Chondrocyte (in vitro differentiated cells): ENCODE measurements at regions not wholly inside any gene's neighbourhood (a gene's known extent, or its start where the extent isn't known, plus 50 kb on each side); places are given as distances from the start of the nearest gene placed in this dataset.

Experiments used
- DNase-seq: peaks from one replicate; pipeline ENCODE4 v3.0.0; 2021; ENCODE audit warnings: mixed read lengths, low spot score
- H3K27ac Mint-ChIP-seq: one replicate; pipeline ENCODE4 v1.8.0; 2021; ENCODE audit warnings: mild to moderate bottlenecking, moderate library complexity, mixed read lengths; ENCODE audit not compliant: unreplicated experiment
- H3K27me3 Mint-ChIP-seq: 2 replicates; pipeline ENCODE4 v1.8.0; 2021; ENCODE audit warnings: low read depth, mixed read lengths
- H3K36me3 Mint-ChIP-seq: 2 replicates; pipeline ENCODE4 v1.8.0; 2021; ENCODE audit warnings: low read depth, mixed read lengths
- H3K4me1 Mint-ChIP-seq: 2 replicates; pipeline ENCODE4 v1.8.0; 2021; ENCODE audit warnings: low read depth, mild to moderate bottlenecking, mixed read lengths
- H3K4me3 Mint-ChIP-seq: one replicate; pipeline ENCODE4 v1.8.0; 2021; ENCODE audit warnings: mild to moderate bottlenecking, moderate library complexity, mixed read lengths; ENCODE audit not compliant: unreplicated experiment
- H3K9me3 Mint-ChIP-seq: 2 replicates; pipeline ENCODE4 v1.8.0; 2021; ENCODE audit warnings: low read depth, mixed read lengths
- CTCF ChIP-seq: fragments of 200-600 bp; sonication (generic); IDR thresholded peaks from 2 replicates; pipeline ENCODE4 v1.5.0; 2021; ENCODE audit warnings: antibody characterized with exemption, mild to moderate bottlenecking, moderate library complexity

DNA sequence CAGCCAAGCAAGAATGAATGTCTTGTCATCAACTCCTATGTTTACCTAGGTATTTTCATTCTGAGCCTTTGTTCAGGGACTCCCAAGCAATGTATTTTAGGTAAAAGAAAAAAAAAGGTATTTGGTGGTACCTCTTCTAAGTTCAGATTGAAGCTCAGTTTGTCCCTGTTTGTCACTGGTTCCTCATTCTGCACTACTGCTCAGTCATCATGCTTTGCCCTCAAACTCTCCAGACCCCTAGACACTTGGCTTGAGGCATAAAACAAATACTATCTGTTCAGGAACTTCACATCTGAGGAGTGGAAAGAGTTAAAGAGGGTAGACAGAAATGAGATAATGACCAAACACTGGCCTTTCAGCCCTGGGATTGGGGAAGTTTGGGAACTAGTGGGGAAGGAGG is 163.6 kb upstream of the HNRNPA3 start:
- H3K9me3 Mint-ChIP-seq = peaks cover 3% of the 10 kb centered on the region
- no peak for DNase-seq
- H3K4me3 Mint-ChIP-seq = no peak overlapping the region

DNA sequence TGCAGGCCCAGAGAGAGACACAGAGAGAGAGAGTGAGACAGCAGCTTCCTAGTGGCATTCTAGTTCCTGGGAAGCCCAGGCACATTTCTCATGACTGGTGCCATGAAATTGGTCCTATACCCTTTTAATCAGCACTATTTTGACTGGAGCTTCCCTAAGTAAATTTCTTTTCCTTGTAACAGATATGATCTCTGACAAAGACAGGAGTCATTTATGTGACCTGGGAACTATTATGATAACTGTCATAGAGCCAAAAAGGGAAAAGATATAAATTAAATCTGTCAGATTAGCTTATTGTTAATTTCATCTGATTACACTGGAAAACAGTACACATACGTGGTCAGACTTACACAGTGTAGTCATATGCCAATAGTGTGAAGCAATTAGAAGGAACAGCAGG is 161.3 kb upstream of the HNRNPA3 start:
- TF ChIP-seq CTCF = no peak
- no peaks in the 10 kb centered on the region for H3K36me3 Mint-ChIP-seq
- H3K27me3 Mint-ChIP-seq = peaks cover 20% of the 10 kb centered on the region
- H3K4me3 Mint-ChIP-seq = no peak overlapping the region
- DNase-seq = no peak
- H3K4me1 Mint-ChIP-seq = peaks cover 7% of the 10 kb centered on the region
- H3K27ac Mint-ChIP-seq = no peak overlapping the region
- peaks cover 3% of the 10 kb centered on the region for H3K9me3 Mint-ChIP-seq

More for the DNA sequence above, 163.6 kb upstream of the HNRNPA3 start:
- no peak overlapping the region for H3K27ac Mint-ChIP-seq
- peaks cover 7% of the 10 kb centered on the region for H3K4me1 Mint-ChIP-seq
- TF ChIP-seq CTCF = no peak
- peaks cover 22% of the 10 kb centered on the region for H3K27me3 Mint-ChIP-seq
- no peaks in the 10 kb centered on the region for H3K36me3 Mint-ChIP-seq

DNA sequence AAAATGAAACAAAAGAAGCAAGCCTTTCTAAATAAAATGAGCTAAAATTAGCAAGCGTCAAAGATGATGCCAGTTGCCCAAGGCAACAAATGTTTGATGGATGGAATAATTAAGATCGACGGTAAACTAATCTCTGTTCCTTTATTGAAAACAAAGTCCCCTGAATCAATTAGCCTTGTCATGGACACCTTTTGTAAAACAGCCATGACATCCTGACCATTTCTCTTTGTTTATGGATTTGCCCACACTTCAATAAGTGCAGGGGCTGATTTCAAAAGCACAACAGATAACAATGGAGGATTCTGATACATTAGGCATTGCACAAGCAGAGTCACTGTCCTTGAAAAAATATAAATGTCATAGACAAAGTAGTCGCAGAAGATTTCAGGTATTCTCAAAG is 160.1 kb upstream of the HNRNPA3 start:
- Mint-ChIP-seq H3K27me3 (peaks cover 20% of the 10 kb centered on the region), H3K36me3 (no peaks in the 10 kb centered on the region), H3K4me1 (peaks cover 7% of the 10 kb centered on the region), H3K27ac (no peak overlapping the region), H3K4me3 (no peak overlapping the region), H3K9me3 (peaks cover 3% of the 10 kb centered on the region)
- no peak for DNase-seq
- TF ChIP-seq CTCF = no peak

GRCh38 chr2:177053038-177053437 is 159.6 kb upstream of the HNRNPA3 start:
- peaks cover 20% of the 10 kb centered on the region for H3K27me3 Mint-ChIP-seq
- H3K9me3 Mint-ChIP-seq = peaks cover under 1% of the 10 kb centered on the region
- H3K36me3 Mint-ChIP-seq = no peaks in the 10 kb centered on the region
- H3K27ac Mint-ChIP-seq = no peak overlapping the region
- DNase-seq = no peak
- no peak overlapping the region for H3K4me3 Mint-ChIP-seq
- peaks cover 7% of the 10 kb centered on the region for H3K4me1 Mint-ChIP-seq
- TF ChIP-seq CTCF = no peak

GRCh38 chr2:177053716-177054115 is 158.9 kb upstream of the HNRNPA3 start:
- H3K27me3 Mint-ChIP-seq = peaks cover 20% of the 10 kb centered on the region
- no peaks in the 10 kb centered on the region for H3K36me3 Mint-ChIP-seq
- no peak overlapping the region for H3K27ac Mint-ChIP-seq
- H3K4me3 Mint-ChIP-seq = no peak overlapping the region
- H3K9me3 Mint-ChIP-seq = no peaks in the 10 kb centered on the region
- no peak for TF ChIP-seq CTCF
- no peak for DNase-seq
- peaks cover 7% of the 10 kb centered on the region for H3K4me1 Mint-ChIP-seq
